PC-3 (cell line): ENCODE measurements at regions not wholly inside any gene's neighbourhood (a gene's known extent, or its start where the extent isn't known, plus 50 kb on each side); places are given as distances from the start of the nearest gene placed in this dataset.

Experiments used
- ATAC-seq: fragments of 200-7000 bp; cut with Tn5 transposase; 2 replicates; pipeline ENCODE4 v1.9.1; 2020; ENCODE audit warnings: mild to moderate bottlenecking, moderate library complexity
- BruUV-seq: library from RNA; stranded (reverse); fragments of 400-500 nt; replicated peaks from 2 replicates; lab custom pipeline; 2021; lab: Mats Ljungman, UMichigan
- CTCF ChIA-PET: fragments of 300-600 bp; sonication (Branson Sonifier 250); formaldehyde crosslinking; loops from one replicate; lab custom pipeline; 2022; ENCODE audit warnings: antibody characterized with exemption; lab: Charles Lee
- POLR2A ChIA-PET: fragments of 300-600 bp; sonication (Branson Sonifier 250); formaldehyde crosslinking; loops from one replicate; lab custom pipeline; 2022; ENCODE audit warnings: antibody characterized with exemption; ENCODE audit not compliant: unreplicated experiment; lab: Charles Lee
- DNase-seq: peaks from one replicate; pipeline ENCODE4 v3.0.0-alpha.2; 2015
- H2AFZ ChIP-seq: fragments of 300-600 bp; sonication (generic); 2 replicates; pipeline ENCODE4 v1.6.0; 2016; ENCODE audit warnings: antibody characterized with exemption, low read length
- H3F3A ChIP-seq: fragments of 300-600 bp; sonication (generic); one replicate; pipeline ENCODE4 v1.6.0; 2017; ENCODE audit warnings: antibody characterized with exemption, low read length, control low read depth, mild to moderate bottlenecking; ENCODE audit not compliant: unreplicated experiment
- H3K27ac ChIP-seq: fragments of 300-600 bp; sonication (generic); 2 replicates; pipeline ENCODE4 v1.5.1; 2016; ENCODE audit warnings: mild to moderate bottlenecking, low read length
- H3K27me3 ChIP-seq: fragments of 300-600 bp; sonication (generic); 2 replicates; pipeline ENCODE4 v1.6.1; 2016; ENCODE audit warnings: low read length, mixed read lengths
- H3K36me3 ChIP-seq: fragments of 300-600 bp; sonication (generic); 2 replicates; pipeline ENCODE4 v1.6.1; 2016; ENCODE audit warnings: low read depth, mixed run types, low read length, mixed read lengths
- H3K4me1 ChIP-seq: fragments of 300-600 bp; sonication (generic); 2 replicates; pipeline ENCODE4 v1.5.1; 2016; ENCODE audit warnings: low read length; ENCODE audit not compliant: insufficient read depth
- H3K4me2 ChIP-seq: fragments of 300-600 bp; sonication (generic); 2 replicates; pipeline ENCODE4 v1.6.0; 2016; ENCODE audit warnings: low read length
- H3K4me3 ChIP-seq: fragments of 300-600 bp; sonication (generic); 2 replicates; pipeline ENCODE4 v1.5.1; 2016; ENCODE audit warnings: mild to moderate bottlenecking, low read length, mixed read lengths
- H3K79me2 ChIP-seq: fragments of 300-600 bp; sonication (generic); 2 replicates; pipeline ENCODE4 v1.6.1; 2017; ENCODE audit warnings: low read length, mixed read lengths
- H3K9ac ChIP-seq: fragments of 300-600 bp; sonication (generic); 2 replicates; pipeline ENCODE4 v1.6.0; 2016; ENCODE audit warnings: mild to moderate bottlenecking, low read length
- H3K9me2 ChIP-seq: fragments of 300-600 bp; sonication (generic); replicated peaks from 2 replicates; pipeline ENCODE4 v1.6.1; 2016; ENCODE audit warnings: mixed run types, low read length, mixed read lengths
- H3K9me3 ChIP-seq: fragments of 300-600 bp; sonication (generic); 2 replicates; pipeline ENCODE4 v1.6.1; 2016; ENCODE audit warnings: low read length, mixed read lengths
- H4K20me1 ChIP-seq: fragments of 300-600 bp; sonication (generic); 2 replicates; pipeline ENCODE4 v1.6.1; 2016; ENCODE audit warnings: low read length, mixed read lengths
- EZH2 ChIP-seq: fragments of 300-600 bp; sonication (generic); IDR thresholded peaks from one replicate; pipeline ENCODE4 v1.6.1; 2017; ENCODE audit warnings: antibody characterized with exemption, mild to moderate bottlenecking, low read length; ENCODE audit not compliant: unreplicated experiment
- EZH2phosphoT487 ChIP-seq: fragments of 300-600 bp; sonication (generic); IDR thresholded peaks from 2 replicates; pipeline ENCODE4 v1.6.1; 2018; ENCODE audit warnings: mild to moderate bottlenecking, antibody characterized with exemption, low read length, borderline replicate concordance
- intact Hi-C: fragments of 100-400 bp; cut with micrococcal nuclease; formaldehyde crosslinking; loops from 2 replicates; pipeline ENCODE4 v1.9.0; 2023
- TF ChIP-seq, protein P1 (sequence below): fragments of 300-600 bp; sonication (generic); conservative IDR thresholded peaks from 2 replicates; pipeline ENCODE4 v1.5.1; 2017; ENCODE audit warnings: antibody characterized with exemption, low read depth, mild to moderate bottlenecking, low read length

DNA sequence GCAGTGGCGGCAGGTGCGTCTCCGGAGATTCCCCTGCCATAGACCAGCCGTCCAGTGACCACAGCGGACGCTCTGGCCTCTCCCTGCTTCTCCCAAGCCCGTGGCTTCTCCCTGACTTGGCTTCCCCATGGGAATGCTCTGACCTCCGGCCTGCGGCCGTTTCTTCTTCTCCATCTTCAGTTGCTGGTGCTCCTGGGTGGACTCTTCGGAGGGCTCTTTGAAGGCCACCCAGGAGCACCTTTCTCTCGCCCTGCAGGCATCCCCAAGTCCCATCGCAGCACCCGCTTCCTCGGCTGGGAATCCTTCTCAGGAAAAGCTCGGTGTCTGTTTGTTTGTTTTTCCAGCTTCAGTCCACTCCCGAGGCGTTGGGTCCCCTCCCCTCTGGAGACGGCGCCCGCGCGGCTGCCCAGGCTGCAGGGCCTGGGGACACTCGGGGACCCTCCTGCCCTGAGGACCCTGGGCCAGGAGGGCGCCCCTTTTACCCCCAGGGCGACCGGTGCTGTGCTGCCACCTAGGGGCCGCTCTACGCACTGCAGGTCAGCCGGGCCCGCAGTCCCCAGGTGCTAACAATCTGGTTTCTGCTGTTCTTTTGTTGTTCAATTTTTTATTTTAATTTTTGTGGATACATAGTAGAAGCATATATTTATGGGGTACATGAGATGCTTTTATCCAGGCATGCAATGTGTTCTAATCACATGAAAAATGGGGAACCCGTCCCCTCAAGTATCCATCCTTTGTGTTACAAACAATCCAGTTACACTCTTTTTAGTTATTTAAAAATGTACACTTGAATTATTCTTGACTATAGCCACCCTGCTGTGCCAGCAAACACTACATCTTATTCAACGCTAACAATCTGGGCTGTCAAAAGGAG is 197.9 kb upstream of the ADAMTS16 start:
- H3K9me3 ChIP-seq: no peaks in the 10 kb centered on the region
- no peak overlapping the region for H3K9ac ChIP-seq
- POLR2A ChIA-PET: no interaction called here
- no peaks in the 10 kb centered on the region for H3K4me1 ChIP-seq
- no peaks in the 10 kb centered on the region for H3K9me2 ChIP-seq
- BruUV-seq: no TSS peak
- no peak for TF ChIP-seq EZH2
- TF ChIP-seq, protein P1, sequence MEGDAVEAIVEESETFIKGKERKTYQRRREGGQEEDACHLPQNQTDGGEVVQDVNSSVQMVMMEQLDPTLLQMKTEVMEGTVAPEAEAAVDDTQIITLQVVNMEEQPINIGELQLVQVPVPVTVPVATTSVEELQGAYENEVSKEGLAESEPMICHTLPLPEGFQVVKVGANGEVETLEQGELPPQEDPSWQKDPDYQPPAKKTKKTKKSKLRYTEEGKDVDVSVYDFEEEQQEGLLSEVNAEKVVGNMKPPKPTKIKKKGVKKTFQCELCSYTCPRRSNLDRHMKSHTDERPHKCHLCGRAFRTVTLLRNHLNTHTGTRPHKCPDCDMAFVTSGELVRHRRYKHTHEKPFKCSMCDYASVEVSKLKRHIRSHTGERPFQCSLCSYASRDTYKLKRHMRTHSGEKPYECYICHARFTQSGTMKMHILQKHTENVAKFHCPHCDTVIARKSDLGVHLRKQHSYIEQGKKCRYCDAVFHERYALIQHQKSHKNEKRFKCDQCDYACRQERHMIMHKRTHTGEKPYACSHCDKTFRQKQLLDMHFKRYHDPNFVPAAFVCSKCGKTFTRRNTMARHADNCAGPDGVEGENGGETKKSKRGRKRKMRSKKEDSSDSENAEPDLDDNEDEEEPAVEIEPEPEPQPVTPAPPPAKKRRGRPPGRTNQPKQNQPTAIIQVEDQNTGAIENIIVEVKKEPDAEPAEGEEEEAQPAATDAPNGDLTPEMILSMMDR: peak; percentile 94
- no peaks in the 10 kb centered on the region for H3K79me2 ChIP-seq
- no peak overlapping the region for H3K27ac ChIP-seq
- intact Hi-C loops: loop anchor here (10.0 kb wide), 1 partner anchor 57 kb away; no protein-coding TSS in a partner anchor
- peaks cover 66% of the 10 kb centered on the region for H3K27me3 ChIP-seq
- no peak for ATAC-seq
- H2AFZ ChIP-seq: peak overlapping the region; percentile 49; the same call in 1 of the 2 replicates
- peak; percentile 9 for DNase-seq
- H4K20me1 ChIP-seq: no peaks in the 10 kb centered on the region
- H3K4me3 ChIP-seq: no peak overlapping the region
- CTCF ChIA-PET: interaction anchor here (0.6 kb wide), 1 partner anchor 9 kb away, joined by 4 read pairs; no protein-coding TSS in a partner anchor
- 0 out of 2 replicates have a peak overlapping the region, but pooled peaks have one; percentile 1 for H3K4me2 ChIP-seq
- no peaks in the 10 kb centered on the region for H3F3A ChIP-seq
- H3K36me3 ChIP-seq: no peaks in the 10 kb centered on the region

DNA sequence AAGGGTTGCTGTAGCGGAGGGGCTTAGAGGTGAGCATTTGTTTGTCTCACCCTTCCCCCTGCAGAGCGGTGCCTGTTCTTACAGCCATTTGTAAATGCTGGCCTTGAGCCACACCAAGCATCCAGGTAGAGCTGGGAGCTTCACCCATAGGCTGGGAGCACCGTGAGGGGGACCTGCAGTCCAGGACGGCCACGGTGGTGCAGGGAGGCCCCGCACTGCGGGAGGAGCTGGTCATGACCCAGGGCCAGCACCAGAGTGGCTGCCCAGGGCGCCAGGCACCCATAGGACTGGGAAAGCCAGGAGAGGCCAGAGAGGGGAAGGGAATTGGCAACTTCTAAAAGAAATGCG is 197.3 kb upstream of the ADAMTS16 start:
- TF ChIP-seq, protein P1: no peak
- no peak for TF ChIP-seq EZH2
- POLR2A ChIA-PET: no interaction called here

DNA sequence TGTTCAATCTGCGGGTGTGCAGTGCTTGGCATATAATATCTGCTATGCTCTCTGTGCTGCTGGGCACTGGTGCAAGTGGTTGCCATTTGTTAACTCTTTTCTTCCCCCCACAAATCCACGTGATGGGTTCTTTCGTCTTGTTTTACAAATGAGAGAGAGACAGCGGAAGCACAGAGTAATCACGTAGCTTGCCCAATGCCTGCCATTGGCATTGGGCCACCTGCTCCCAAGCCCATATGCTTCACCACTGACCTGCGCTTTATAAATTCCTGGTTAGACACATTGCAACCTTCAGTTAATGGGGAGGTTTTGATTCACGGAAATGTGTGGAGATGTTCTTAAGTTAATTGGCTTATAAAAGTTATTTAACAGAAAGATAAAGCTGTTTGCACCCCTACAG is 194.8 kb upstream of the ADAMTS16 start:
- no TSS peak for BruUV-seq
- intact Hi-C loops: loop anchor here (10.0 kb wide), 1 partner anchor 60 kb away; no protein-coding TSS in a partner anchor
- H2AFZ ChIP-seq: no peak overlapping the region

More for the DNA sequence above, 197.3 kb upstream of the ADAMTS16 start:
- ATAC-seq: no peak
- Histone ChIP-seq H3K79me2 (no peaks in the 10 kb centered on the region), H3K36me3 (no peaks in the 10 kb centered on the region), H3K4me2 (no peak overlapping the region), H3K9ac (no peak overlapping the region), H3K27ac (no peak overlapping the region), H3K9me3 (no peaks in the 10 kb centered on the region), H4K20me1 (no peaks in the 10 kb centered on the region), H3F3A (no peaks in the 10 kb centered on the region), H3K4me3 (no peak overlapping the region), H3K27me3 (peaks cover 66% of the 10 kb centered on the region), H3K9me2 (no peaks in the 10 kb centered on the region), H3K4me1 (no peaks in the 10 kb centered on the region), H2AFZ (no peak overlapping the region)
- CTCF ChIA-PET: no interaction called here
- DNase-seq: no peak
- intact Hi-C loops: loop anchor here (10.0 kb wide), 1 partner anchor 58 kb away; no protein-coding TSS in a partner anchor
- no TSS peak for BruUV-seq

More for the DNA sequence above, 194.8 kb upstream of the ADAMTS16 start:
- Histone ChIP-seq H3K36me3 (no peaks in the 10 kb centered on the region), H3K27me3 (peaks cover 64% of the 10 kb centered on the region), H3K9me3 (no peaks in the 10 kb centered on the region), H3K4me2 (no peak overlapping the region), H3K27ac (no peak overlapping the region), H3K9me2 (no peaks in the 10 kb centered on the region), H3K79me2 (no peaks in the 10 kb centered on the region), H3K4me1 (no peaks in the 10 kb centered on the region), H3F3A (no peaks in the 10 kb centered on the region), H3K9ac (no peak overlapping the region), H3K4me3 (no peak overlapping the region), H4K20me1 (no peaks in the 10 kb centered on the region)
- CTCF ChIA-PET: no interaction called here
- ATAC-seq: no peak
- TF ChIP-seq EZH2phosphoT487 (no peak), EZH2 (no peak)
- TF ChIP-seq, protein P1: no peak
- POLR2A ChIA-PET: no interaction called here
- no peak for DNase-seq
